SU-DHL-6 (cell line): ENCODE measurements at regions not wholly inside any gene's neighbourhood (a gene's known extent, or its start where the extent isn't known, plus 50 kb on each side); places are given as distances from the start of the nearest gene placed in this dataset.

Experiments used
- H2AFZ ChIP-seq: fragments of 200-600 bp; sonication (generic); 2 replicates; pipeline ENCODE4 v1.6.1; 2014; ENCODE audit warnings: low read depth, mild to moderate bottlenecking, moderate library complexity, mixed read lengths, antibody characterized with exemption, low read length; ENCODE audit not compliant: severe bottlenecking
- H3F3A ChIP-seq: fragments of 200-600 bp; shearing (Covaris generic); 2 replicates; pipeline ENCODE4 v1.6.0; 2016; ENCODE audit warnings: antibody characterized with exemption, mild to moderate bottlenecking; ENCODE audit not compliant: insufficient read depth
- H3K27ac ChIP-seq: fragments of 200-600 bp; sonication (generic); 2 replicates; pipeline ENCODE4 v1.5.1; 2016; ENCODE audit warnings: low read depth, mild to moderate bottlenecking, low read length, moderate library complexity, mixed read lengths
- H3K27me3 ChIP-seq: fragments of 200-600 bp; sonication (generic), shearing (Covaris generic); 2 replicates; pipeline ENCODE4 v1.6.0; 2014; ENCODE audit warnings: mild to moderate bottlenecking, low read length
- H3K36me3 ChIP-seq: fragments of 200-600 bp; sonication (generic); 2 replicates; pipeline ENCODE4 v1.6.1; 2014; ENCODE audit warnings: mild to moderate bottlenecking, low read length, mixed read lengths
- H3K4me2 ChIP-seq: fragments of 300-600, 200-600 bp; shearing (Covaris generic), sonication (generic); 2 replicates; pipeline ENCODE4 v1.6.0; 2014; ENCODE audit warnings: low read length, low read depth, mild to moderate bottlenecking; ENCODE audit not compliant: poor library complexity, severe bottlenecking
- H3K4me3 ChIP-seq: fragments of 200-600 bp; sonication (generic); 2 replicates; pipeline ENCODE4 v1.5.1; 2014; ENCODE audit warnings: antibody characterized with exemption, low read length, mild to moderate bottlenecking, mixed read lengths; ENCODE audit not compliant: insufficient read depth, poor library complexity, severe bottlenecking
- H3K79me2 ChIP-seq: fragments of 200-600 bp; sonication (generic); 2 replicates; pipeline ENCODE4 v1.6.1; 2014; ENCODE audit warnings: mild to moderate bottlenecking, low read length, moderate library complexity; ENCODE audit not compliant: insufficient read depth
- H3K9ac ChIP-seq: fragments of 200-600 bp; sonication (generic); 2 replicates; pipeline ENCODE4 v1.7.0; 2014; ENCODE audit warnings: mild to moderate bottlenecking, low read length
- H3K9me2 ChIP-seq: fragments of 200-600 bp; sonication (generic); replicated peaks from 2 replicates; pipeline ENCODE4 v1.6.1; 2014; ENCODE audit warnings: low read length; ENCODE audit not compliant: insufficient read depth
- H3K9me3 ChIP-seq: fragments of 200-600 bp; sonication (generic); 2 replicates; pipeline ENCODE4 v1.6.1; 2014; ENCODE audit warnings: low read length, mixed read lengths; ENCODE audit not compliant: insufficient read depth
- H4K20me1 ChIP-seq: fragments of 200-600 bp; sonication (generic); 2 replicates; pipeline ENCODE4 v1.6.1; 2014; ENCODE audit warnings: low read depth, mild to moderate bottlenecking, antibody characterized with exemption, low read length, moderate library complexity, mixed read lengths
- CTCF ChIP-seq: fragments of 200-600 bp; sonication (generic); IDR thresholded peaks from one replicate; pipeline ENCODE4 v1.5.1; 2017; ENCODE audit warnings: antibody characterized with exemption, mild to moderate bottlenecking, low read length, moderate library complexity; ENCODE audit not compliant: insufficient read depth, poor library complexity, severe bottlenecking
- EZH2phosphoT487 ChIP-seq: fragments of 200-600 bp; sonication (generic), shearing (Covaris generic); conservative IDR thresholded peaks from 2 replicates; pipeline ENCODE4 v1.6.1; 2018; ENCODE audit warnings: mild to moderate bottlenecking, antibody characterized with exemption, low read length, moderate library complexity, mixed read lengths

DNA sequence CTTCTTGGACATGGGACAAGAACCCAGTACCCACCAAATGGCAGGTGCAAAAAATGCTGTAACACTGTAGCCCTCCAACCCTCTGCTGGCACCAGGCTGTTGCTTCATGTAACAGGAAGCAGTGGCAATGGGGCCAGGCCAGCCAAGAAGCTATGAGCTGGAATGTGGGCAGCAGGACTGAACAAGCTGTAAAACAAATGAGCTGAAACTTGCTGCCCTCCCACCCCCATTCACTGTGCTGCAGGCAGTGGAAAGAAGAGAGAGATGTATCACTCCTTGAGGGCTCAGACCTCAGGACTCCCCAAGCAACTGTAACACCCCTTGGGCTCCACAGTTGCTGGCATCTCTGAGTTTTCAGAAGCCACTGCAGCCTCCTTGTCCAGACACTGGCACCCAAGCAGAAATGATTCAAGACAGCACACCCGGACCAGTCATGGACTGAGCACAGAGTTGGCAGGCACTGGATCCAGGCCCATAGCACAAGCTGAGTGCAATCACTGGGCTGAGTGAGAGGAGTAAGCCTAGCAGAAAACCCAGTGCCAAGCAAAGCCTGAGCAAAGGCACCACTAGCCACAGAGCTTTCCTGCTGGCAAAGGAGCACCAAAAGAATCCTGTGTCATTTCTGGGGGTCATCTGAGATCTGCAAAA is 321.4 kb upstream of the CXADR start:
- Histone ChIP-seq H3K9me2 (no peaks in the 10 kb centered on the region), H3K27ac (no peak overlapping the region), H2AFZ (no peak overlapping the region), H3K27me3 (no peaks in the 10 kb centered on the region), H3K9ac (no peak overlapping the region), H3K9me3 (peaks cover 16% of the 10 kb centered on the region; the same call in 1 of the 2 replicates), H3K36me3 (no peaks in the 10 kb centered on the region), H3K4me3 (no peak overlapping the region), H3K4me2 (no peak overlapping the region), H3K79me2 (no peaks in the 10 kb centered on the region), H4K20me1 (no peaks in the 10 kb centered on the region), H3F3A (no peaks in the 10 kb centered on the region)
- TF ChIP-seq EZH2phosphoT487, result no peak
- TF ChIP-seq CTCF, result no peak

DNA sequence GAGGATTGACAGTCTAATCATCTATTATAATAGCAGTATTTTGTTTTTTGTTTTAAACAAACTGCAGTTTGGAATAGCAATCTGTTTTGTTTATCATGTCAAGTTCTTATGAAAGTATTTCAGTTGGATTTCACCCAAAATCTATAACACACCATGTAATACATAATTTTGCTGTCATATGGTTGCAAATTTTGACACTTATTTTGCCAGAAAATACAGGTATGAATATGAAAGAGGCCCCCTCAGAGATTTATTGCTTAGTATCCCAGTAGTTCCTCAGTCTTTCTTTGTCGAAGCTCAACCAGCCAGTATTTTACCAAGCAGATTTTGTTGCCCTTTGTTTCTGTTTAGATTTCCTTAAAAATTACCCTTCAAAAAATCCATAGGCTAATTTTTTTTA is 317.5 kb upstream of the CXADR start:
- Histone ChIP-seq H3K9me2 (no peaks in the 10 kb centered on the region), H3K27ac (no peak overlapping the region), H3K79me2 (no peaks in the 10 kb centered on the region), H3F3A (no peaks in the 10 kb centered on the region), H3K36me3 (no peaks in the 10 kb centered on the region), H4K20me1 (no peaks in the 10 kb centered on the region), H3K4me2 (no peak overlapping the region), H3K9me3 (peaks cover 12% of the 10 kb centered on the region; the same call in 1 of the 2 replicates), H3K27me3 (no peaks in the 10 kb centered on the region), H2AFZ (no peak overlapping the region), H3K9ac (no peak overlapping the region), H3K4me3 (no peak overlapping the region)
- TF ChIP-seq EZH2phosphoT487 (no peak), CTCF (no peak)

- H3K4me2 ChIP-seq, result no peak overlapping the region
- H3K9me3 ChIP-seq, result peaks cover 9% of the 10 kb centered on the region; the same call in 1 of the 2 replicates
- no peaks in the 10 kb centered on the region for H3K79me2 ChIP-seq
- no peak overlapping the region for H3K9ac ChIP-seq
- no peaks in the 10 kb centered on the region for H3K36me3 ChIP-seq
- H3K27ac ChIP-seq, result no peak overlapping the region
- H3K4me3 ChIP-seq, result no peak overlapping the region
- no peak overlapping the region for H2AFZ ChIP-seq
- TF ChIP-seq CTCF (no peak), EZH2phosphoT487 (no peak)
- no peaks in the 10 kb centered on the region for H3K9me2 ChIP-seq
- H4K20me1 ChIP-seq, result no peaks in the 10 kb centered on the region
- H3F3A ChIP-seq, result no peaks in the 10 kb centered on the region
- no peaks in the 10 kb centered on the region for H3K27me3 ChIP-seq
Observed at GRCh38 chr21:17195976-17196375, 316.9 kb upstream of the CXADR start.
